GM23338 (cell line): ENCODE measurements at regions not wholly inside any gene's neighbourhood (a gene's known extent, or its start where the extent isn't known, plus 50 kb on each side); places are given as distances from the start of the nearest gene placed in this dataset.

Experiments used
- ATAC-seq: fragments of 200-7000 bp; cut with Tn5 transposase; 3 replicates; pipeline ENCODE4 v1.9.1; 2020
- DNase-seq: peaks from one replicate; pipeline ENCODE4 v3.0.0-alpha.2; 2015; ENCODE audit warnings: low spot score
- H2AFZ ChIP-seq: fragments of 200-600 bp; sonication (generic); 2 replicates; pipeline ENCODE4 v1.8.0; 2016; ENCODE audit warnings: antibody characterized with exemption, mild to moderate bottlenecking, moderate library complexity
- H3F3A ChIP-seq: fragments of 200-600 bp; sonication (generic); replicated peaks from 2 replicates; pipeline ENCODE4 v1.8.0; 2017; ENCODE audit warnings: antibody characterized with exemption, mixed run types, low read depth
- H3K27ac ChIP-seq: fragments of 200-600 bp; sonication (generic); 2 replicates; pipeline ENCODE4 v1.6.1; 2016; ENCODE audit warnings: low read depth
- H3K27me3 ChIP-seq: fragments of 200-600 bp; sonication (generic); 2 replicates; pipeline ENCODE4 v1.8.0; 2016; ENCODE audit warnings: mild to moderate bottlenecking, mixed run types, moderate library complexity; ENCODE audit not compliant: insufficient read depth
- H3K36me3 ChIP-seq: fragments of 200-600 bp; sonication (generic); 2 replicates; pipeline ENCODE4 v1.8.0; 2016; ENCODE audit warnings: mild to moderate bottlenecking; ENCODE audit not compliant: insufficient read depth
- H3K4me1 ChIP-seq: fragments of 200-600 bp; sonication (generic); 2 replicates; pipeline ENCODE4 v1.8.0; 2016; ENCODE audit warnings: mild to moderate bottlenecking, moderate library complexity; ENCODE audit not compliant: insufficient read depth
- H3K4me2 ChIP-seq: fragments of 200-600 bp; sonication (generic); 2 replicates; pipeline ENCODE4 v1.7.1; 2017; ENCODE audit warnings: mixed run types
- H3K4me3 ChIP-seq: fragments of 200-600 bp; sonication (generic); 2 replicates; pipeline ENCODE4 v1.6.1; 2016; ENCODE audit warnings: mixed run types
- H3K79me2 ChIP-seq: fragments of 200-600 bp; sonication (generic); replicated peaks from 2 replicates; pipeline ENCODE4 v1.8.0; 2017; ENCODE audit warnings: mild to moderate bottlenecking; ENCODE audit not compliant: insufficient read depth
- H3K9me2 ChIP-seq: fragments of 200-600 bp; sonication (generic); 2 replicates; pipeline ENCODE4 v1.8.0; 2017; ENCODE audit not compliant: insufficient read depth
- H4K20me1 ChIP-seq: fragments of 200-600 bp; sonication (generic); replicated peaks from 2 replicates; pipeline ENCODE4 v1.8.0; 2017; ENCODE audit warnings: mild to moderate bottlenecking; ENCODE audit not compliant: insufficient read depth
- H3K27ac Mint-ChIP-seq: 2 replicates; pipeline ENCODE4 v1.8.0; 2020; ENCODE audit warnings: inconsistent platforms, mild to moderate bottlenecking, moderate library complexity, mixed read lengths
- H3K27me3 Mint-ChIP-seq: 3 replicates; pipeline ENCODE4 v1.8.0; 2022; ENCODE audit warnings: low read depth, mild to moderate bottlenecking, moderate library complexity, mixed read lengths, inconsistent platforms; ENCODE audit not compliant: insufficient read depth, poor library complexity
- H3K36me3 Mint-ChIP-seq: 3 replicates; pipeline ENCODE4 v1.8.0; 2021; ENCODE audit warnings: low read depth, mild to moderate bottlenecking, inconsistent platforms, moderate library complexity, mixed read lengths
- H3K4me1 Mint-ChIP-seq: 3 replicates; pipeline ENCODE4 v1.8.0; 2020; ENCODE audit warnings: mild to moderate bottlenecking, inconsistent platforms, mixed read lengths
- H3K4me3 Mint-ChIP-seq: 3 replicates; pipeline ENCODE4 v1.8.0; 2021; ENCODE audit warnings: moderate library complexity, mild to moderate bottlenecking, inconsistent platforms, mixed read lengths
- H3K9me3 Mint-ChIP-seq: 3 replicates; pipeline ENCODE4 v1.8.0; 2020; ENCODE audit warnings: moderate library complexity, mild to moderate bottlenecking, inconsistent platforms, mixed read lengths
- EZH2 ChIP-seq: fragments of 200-600 bp; sonication (generic); IDR thresholded peaks from one replicate; pipeline ENCODE4 v1.8.0; 2017; ENCODE audit warnings: antibody characterized with exemption, mild to moderate bottlenecking, low read depth; ENCODE audit not compliant: unreplicated experiment
- EZH2phosphoT487 ChIP-seq: fragments of 200-600 bp; sonication (generic); IDR thresholded peaks from one replicate; pipeline ENCODE4 v1.8.1; 2018; ENCODE audit warnings: antibody characterized with exemption; ENCODE audit not compliant: unreplicated experiment
- STAT1 ChIP-seq: IDR thresholded peaks from one replicate; pipeline ENCODE4 v1.6.1; 2016; ENCODE audit warnings: antibody characterized with exemption; ENCODE audit not compliant: unreplicated experiment
- TF ChIP-seq, protein P1 (sequence below): fragments of 250-450 bp; sonication (Bioruptor Pico); IDR thresholded peaks from 2 replicates; pipeline ENCODE4 v1.5.0; 2020; ENCODE audit warnings: mild to moderate bottlenecking, moderate library complexity
- TF ChIP-seq, protein P2 (sequence below): IDR thresholded peaks from 2 replicates; pipeline ENCODE4 v1.6.1; 2016; ENCODE audit warnings: antibody characterized with exemption

DNA sequence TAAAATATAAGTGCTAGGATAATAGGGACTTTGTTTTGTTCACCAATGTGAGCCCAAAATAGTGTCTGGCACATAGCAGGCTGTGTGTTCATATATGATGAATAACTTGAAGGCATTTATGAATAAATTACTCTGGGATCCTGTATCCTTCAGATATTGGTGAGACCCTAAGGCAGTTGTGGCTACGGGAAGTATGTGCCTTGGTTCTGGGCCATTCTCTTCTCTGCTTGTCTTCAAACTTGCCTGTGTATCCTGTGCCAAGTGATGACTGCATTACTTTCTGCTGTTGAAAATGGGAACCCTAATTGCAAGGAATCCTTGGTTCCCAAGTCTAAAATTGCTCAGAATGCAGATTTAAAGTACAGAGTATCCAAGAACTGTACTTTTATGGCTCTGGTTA is 67.6 kb upstream of the KTN1 start (continued):
- TF ChIP-seq, protein P1, sequence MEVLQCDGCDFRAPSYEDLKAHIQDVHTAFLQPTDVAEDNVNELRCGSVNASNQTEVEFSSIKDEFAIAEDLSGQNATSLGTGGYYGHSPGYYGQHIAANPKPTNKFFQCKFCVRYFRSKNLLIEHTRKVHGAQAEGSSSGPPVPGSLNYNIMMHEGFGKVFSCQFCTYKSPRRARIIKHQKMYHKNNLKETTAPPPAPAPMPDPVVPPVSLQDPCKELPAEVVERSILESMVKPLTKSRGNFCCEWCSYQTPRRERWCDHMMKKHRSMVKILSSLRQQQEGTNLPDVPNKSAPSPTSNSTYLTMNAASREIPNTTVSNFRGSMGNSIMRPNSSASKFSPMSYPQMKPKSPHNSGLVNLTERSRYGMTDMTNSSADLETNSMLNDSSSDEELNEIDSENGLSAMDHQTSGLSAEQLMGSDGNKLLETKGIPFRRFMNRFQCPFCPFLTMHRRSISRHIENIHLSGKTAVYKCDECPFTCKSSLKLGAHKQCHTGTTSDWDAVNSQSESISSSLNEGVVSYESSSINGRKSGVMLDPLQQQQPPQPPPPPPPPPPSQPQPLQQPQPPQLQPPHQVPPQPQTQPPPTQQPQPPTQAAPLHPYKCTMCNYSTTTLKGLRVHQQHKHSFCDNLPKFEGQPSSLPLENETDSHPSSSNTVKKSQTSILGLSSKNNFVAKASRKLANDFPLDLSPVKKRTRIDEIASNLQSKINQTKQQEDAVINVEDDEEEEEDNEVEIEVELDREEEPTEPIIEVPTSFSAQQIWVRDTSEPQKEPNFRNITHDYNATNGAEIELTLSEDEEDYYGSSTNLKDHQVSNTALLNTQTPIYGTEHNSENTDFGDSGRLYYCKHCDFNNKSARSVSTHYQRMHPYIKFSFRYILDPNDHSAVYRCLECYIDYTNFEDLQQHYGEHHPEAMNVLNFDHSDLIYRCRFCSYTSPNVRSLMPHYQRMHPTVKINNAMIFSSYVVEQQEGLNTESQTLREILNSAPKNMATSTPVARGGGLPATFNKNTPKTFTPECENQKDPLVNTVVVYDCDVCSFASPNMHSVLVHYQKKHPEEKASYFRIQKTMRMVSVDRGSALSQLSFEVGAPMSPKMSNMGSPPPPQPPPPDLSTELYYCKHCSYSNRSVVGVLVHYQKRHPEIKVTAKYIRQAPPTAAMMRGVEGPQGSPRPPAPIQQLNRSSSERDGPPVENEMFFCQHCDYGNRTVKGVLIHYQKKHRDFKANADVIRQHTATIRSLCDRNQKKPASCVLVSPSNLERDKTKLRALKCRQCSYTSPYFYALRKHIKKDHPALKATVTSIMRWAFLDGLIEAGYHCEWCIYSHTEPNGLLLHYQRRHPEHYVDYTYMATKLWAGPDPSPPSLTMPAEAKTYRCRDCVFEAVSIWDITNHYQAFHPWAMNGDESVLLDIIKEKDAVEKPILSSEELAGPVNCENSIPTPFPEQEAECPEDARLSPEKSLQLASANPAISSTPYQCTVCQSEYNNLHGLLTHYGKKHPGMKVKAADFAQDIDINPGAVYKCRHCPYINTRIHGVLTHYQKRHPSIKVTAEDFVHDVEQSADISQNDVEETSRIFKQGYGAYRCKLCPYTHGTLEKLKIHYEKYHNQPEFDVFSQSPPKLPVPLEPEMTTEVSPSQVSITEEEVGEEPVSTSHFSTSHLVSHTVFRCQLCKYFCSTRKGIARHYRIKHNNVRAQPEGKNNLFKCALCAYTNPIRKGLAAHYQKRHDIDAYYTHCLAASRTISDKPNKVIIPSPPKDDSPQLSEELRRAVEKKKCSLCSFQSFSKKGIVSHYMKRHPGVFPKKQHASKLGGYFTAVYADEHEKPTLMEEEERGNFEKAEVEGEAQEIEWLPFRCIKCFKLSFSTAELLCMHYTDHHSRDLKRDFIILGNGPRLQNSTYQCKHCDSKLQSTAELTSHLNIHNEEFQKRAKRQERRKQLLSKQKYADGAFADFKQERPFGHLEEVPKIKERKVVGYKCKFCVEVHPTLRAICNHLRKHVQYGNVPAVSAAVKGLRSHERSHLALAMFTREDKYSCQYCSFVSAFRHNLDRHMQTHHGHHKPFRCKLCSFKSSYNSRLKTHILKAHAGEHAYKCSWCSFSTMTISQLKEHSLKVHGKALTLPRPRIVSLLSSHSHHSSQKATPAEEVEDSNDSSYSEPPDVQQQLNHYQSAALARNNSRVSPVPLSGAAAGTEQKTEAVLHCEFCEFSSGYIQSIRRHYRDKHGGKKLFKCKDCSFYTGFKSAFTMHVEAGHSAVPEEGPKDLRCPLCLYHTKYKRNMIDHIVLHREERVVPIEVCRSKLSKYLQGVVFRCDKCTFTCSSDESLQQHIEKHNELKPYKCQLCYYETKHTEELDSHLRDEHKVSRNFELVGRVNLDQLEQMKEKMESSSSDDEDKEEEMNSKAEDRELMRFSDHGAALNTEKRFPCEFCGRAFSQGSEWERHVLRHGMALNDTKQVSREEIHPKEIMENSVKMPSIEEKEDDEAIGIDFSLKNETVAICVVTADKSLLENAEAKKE (CRISPR knock-in tag) = no peak
- TF ChIP-seq, protein P2, sequence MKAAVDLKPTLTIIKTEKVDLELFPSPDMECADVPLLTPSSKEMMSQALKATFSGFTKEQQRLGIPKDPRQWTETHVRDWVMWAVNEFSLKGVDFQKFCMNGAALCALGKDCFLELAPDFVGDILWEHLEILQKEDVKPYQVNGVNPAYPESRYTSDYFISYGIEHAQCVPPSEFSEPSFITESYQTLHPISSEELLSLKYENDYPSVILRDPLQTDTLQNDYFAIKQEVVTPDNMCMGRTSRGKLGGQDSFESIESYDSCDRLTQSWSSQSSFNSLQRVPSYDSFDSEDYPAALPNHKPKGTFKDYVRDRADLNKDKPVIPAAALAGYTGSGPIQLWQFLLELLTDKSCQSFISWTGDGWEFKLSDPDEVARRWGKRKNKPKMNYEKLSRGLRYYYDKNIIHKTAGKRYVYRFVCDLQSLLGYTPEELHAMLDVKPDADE = no peak
- TF ChIP-seq EZH2phosphoT487 = no peak

DNA sequence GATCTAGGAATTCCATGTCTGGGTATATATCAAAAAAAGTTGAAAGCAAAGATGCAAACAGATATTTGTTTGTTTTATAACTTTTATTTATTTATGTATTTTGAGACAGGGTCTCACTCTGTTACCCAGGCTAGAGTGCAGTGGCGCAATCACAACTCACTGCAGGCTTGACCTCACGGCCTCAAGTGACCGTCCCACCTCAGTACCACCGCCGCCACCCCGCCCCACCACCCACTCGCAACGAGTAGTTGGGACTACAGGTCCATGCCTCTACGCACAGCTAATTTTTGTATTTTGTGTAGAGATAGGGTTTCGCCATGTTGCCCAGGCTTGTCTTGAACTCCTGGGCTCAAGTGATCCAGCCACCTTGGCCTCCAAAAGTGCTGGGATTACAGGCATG is 66.5 kb upstream of the KTN1 start:
- Mint-ChIP-seq H3K4me1 (no peaks in the 10 kb centered on the region), H3K36me3 (0 out of 3 replicates have a peak, but pooled peaks cover 4% of the 10 kb centered on the region), H3K27me3 (no peaks in the 10 kb centered on the region), H3K27ac (no peak overlapping the region), H3K4me3 (no peak overlapping the region), H3K9me3 (peaks cover 8% of the 10 kb centered on the region)
- no peak overlapping the region for H2AFZ ChIP-seq
- H3K79me2 ChIP-seq = no peaks in the 10 kb centered on the region
- H3F3A ChIP-seq = no peaks in the 10 kb centered on the region
- no peak overlapping the region for H3K4me2 ChIP-seq
- H3K4me3 ChIP-seq = no peak overlapping the region
- H3K9me2 ChIP-seq = no peaks in the 10 kb centered on the region
- H3K27ac ChIP-seq = no peak overlapping the region
- no peaks in the 10 kb centered on the region for H3K36me3 ChIP-seq
- DNase-seq (no peak), ATAC-seq (no peak)
- no peaks in the 10 kb centered on the region for H3K4me1 ChIP-seq
- no peaks in the 10 kb centered on the region for H4K20me1 ChIP-seq
- H3K27me3 ChIP-seq = no peaks in the 10 kb centered on the region
- TF ChIP-seq, protein P1 (CRISPR knock-in tag) = no peak
- TF ChIP-seq STAT1 (no peak), EZH2 (no peak)
